ENCODE measurements at regions not wholly inside any gene's neighbourhood (a gene's known extent, or its start where the extent isn't known, plus 50 kb on each side); places are given as distances from the start of the nearest gene placed in this dataset.

DNA sequence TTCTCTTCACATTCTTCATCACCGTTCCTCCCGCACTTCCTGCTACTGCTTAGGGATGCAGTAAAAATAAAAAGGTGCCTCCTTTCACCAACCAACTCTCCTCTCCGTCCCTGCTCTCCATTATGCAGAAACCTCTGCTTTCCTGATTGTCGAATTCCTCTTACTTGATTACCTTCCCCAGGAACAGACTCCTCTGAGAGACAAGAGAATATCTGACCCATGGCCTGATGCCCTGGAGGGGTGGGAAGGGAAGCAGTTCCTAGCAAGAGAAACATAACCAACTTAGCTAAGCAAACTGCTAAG lies 80.9 kb downstream of the TRIM29 start:
- no peak overlapping the region for H3K4me2 ChIP-seq (ENCODE audit: low read length)
- H3K9ac ChIP-seq (ENCODE audit: low read length) = no peak overlapping the region
- TF ChIP-seq, protein P1, sequence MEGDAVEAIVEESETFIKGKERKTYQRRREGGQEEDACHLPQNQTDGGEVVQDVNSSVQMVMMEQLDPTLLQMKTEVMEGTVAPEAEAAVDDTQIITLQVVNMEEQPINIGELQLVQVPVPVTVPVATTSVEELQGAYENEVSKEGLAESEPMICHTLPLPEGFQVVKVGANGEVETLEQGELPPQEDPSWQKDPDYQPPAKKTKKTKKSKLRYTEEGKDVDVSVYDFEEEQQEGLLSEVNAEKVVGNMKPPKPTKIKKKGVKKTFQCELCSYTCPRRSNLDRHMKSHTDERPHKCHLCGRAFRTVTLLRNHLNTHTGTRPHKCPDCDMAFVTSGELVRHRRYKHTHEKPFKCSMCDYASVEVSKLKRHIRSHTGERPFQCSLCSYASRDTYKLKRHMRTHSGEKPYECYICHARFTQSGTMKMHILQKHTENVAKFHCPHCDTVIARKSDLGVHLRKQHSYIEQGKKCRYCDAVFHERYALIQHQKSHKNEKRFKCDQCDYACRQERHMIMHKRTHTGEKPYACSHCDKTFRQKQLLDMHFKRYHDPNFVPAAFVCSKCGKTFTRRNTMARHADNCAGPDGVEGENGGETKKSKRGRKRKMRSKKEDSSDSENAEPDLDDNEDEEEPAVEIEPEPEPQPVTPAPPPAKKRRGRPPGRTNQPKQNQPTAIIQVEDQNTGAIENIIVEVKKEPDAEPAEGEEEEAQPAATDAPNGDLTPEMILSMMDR (IDR thresholded peaks at IDR 0.05; ENCODE audit: low read depth, low read length) = no peak
- no peak for TF ChIP-seq EZH2phosphoT487 (IDR thresholded peaks at IDR 0.05; ENCODE audit: low read depth)

DNA sequence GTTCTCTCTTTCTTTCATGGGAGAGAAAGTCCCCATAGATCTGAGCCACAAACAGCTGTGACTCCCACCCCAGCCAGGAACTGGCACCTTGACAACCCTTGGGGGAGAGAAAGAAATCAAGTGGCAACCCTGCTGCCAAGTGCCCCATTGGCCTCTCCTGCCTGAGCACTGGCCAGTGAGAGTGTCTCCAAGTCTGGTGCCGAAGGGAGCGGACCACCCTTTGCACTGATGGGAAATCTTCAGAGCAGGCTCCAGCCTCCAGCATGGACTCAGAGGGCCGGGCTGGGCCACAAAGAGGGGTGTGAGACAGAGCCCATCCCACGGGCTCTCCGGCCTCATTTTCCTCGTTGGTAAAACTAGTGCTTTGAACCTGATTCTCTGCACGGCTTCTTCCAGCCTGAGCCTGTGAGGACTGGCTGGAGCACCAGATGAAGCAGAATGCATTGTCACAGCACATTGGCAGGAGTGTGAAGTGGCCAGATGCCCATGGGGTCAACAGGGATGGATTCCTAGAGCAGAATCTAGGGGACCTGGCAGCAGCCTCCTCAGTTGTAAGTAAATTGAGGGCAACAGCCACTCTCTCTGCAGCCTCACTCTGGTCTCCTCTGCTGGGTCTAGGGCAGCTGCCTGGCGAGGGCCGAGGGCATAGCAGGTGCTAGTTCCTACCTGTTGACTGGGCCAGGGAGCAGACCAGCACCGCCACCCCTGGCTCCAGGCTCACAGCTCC lies 81.4 kb downstream of the TRIM29 start:
- no peak overlapping the region for H3K4me2 ChIP-seq (ENCODE audit: low read length)
- no peak overlapping the region for H3K4me3 ChIP-seq (ENCODE audit: low read length)
- no peak overlapping the region for H3K9ac ChIP-seq (ENCODE audit: low read length)
- no peaks in the 10 kb centered on the region for H4K20me1 ChIP-seq (ENCODE audit: insufficient read depth, low read length)
- peaks cover 24% of the 10 kb centered on the region for H3K27me3 ChIP-seq (ENCODE audit: low read depth, low read length)
- H3K27ac ChIP-seq (ENCODE audit: low read length) = no peak overlapping the region
- H3K36me3 ChIP-seq (replicated peaks; ENCODE audit: low read depth, low read length) = no peaks in the 10 kb centered on the region
- no peaks in the 10 kb centered on the region for H3K4me1 ChIP-seq (ENCODE audit: low read length)
- no peaks in the 10 kb centered on the region for H3K9me3 ChIP-seq (ENCODE audit: insufficient read depth, low read length)
- no peaks in the 10 kb centered on the region for H3K79me2 ChIP-seq (ENCODE audit: low read length)
- TF ChIP-seq, protein P1 (IDR thresholded peaks at IDR 0.05; ENCODE audit: low read depth, low read length) = no peak
- no peak for TF ChIP-seq EZH2phosphoT487 (IDR thresholded peaks at IDR 0.05; ENCODE audit: low read depth)
- H2AFZ ChIP-seq (ENCODE audit: low read depth, low read length) = no peak overlapping the region

More for the DNA sequence above, 80.9 kb downstream of the TRIM29 start:
- no peaks in the 10 kb centered on the region for H3K79me2 ChIP-seq (ENCODE audit: low read length)
- H3K9me3 ChIP-seq (ENCODE audit: insufficient read depth, low read length) = no peaks in the 10 kb centered on the region
- no peaks in the 10 kb centered on the region for H3K4me1 ChIP-seq (ENCODE audit: low read length)
- H2AFZ ChIP-seq (ENCODE audit: low read depth, low read length) = no peak overlapping the region
- H3K27ac ChIP-seq (ENCODE audit: low read length) = no peak overlapping the region
- no peaks in the 10 kb centered on the region for H4K20me1 ChIP-seq (ENCODE audit: insufficient read depth, low read length)
- H3K36me3 ChIP-seq (replicated peaks; ENCODE audit: low read depth, low read length) = no peaks in the 10 kb centered on the region
- peaks cover 20% of the 10 kb centered on the region for H3K27me3 ChIP-seq (ENCODE audit: low read depth, low read length)
- no peak overlapping the region for H3K4me3 ChIP-seq (ENCODE audit: low read length)

DNA sequence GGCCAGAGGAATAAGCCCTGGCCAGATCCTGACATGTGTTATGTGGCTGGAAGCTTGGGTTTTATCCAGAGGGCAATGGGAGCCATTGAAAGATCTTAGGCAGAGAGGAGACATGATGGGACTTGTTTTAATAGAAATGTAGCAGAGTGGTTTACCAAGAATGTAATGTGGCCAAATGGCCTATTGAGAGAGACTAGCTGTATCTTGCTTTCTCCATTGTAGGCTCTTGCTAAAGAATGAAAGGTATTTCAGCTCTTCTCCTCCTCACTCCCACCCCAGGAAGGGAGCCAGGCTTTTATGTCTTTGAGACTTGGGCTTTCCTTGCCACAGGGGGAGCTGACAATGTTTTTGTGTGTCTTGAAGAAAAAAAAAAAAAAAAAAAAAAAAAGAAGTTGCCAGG lies 82.3 kb downstream of the TRIM29 start:
- Histone ChIP-seq H3K36me3 (replicated peaks; ENCODE audit: low read depth, low read length) (no peaks in the 10 kb centered on the region), H3K9me3 (ENCODE audit: insufficient read depth, low read length) (no peaks in the 10 kb centered on the region), H3K4me3 (ENCODE audit: low read length) (no peak overlapping the region), H3K9ac (ENCODE audit: low read length) (no peak overlapping the region), H3K4me2 (ENCODE audit: low read length) (no peak overlapping the region), H3K4me1 (ENCODE audit: low read length) (no peaks in the 10 kb centered on the region), H2AFZ (ENCODE audit: low read depth, low read length) (no peak overlapping the region), H3K27ac (ENCODE audit: low read length) (no peak overlapping the region), H3K79me2 (ENCODE audit: low read length) (no peaks in the 10 kb centered on the region), H3K27me3 (ENCODE audit: low read depth, low read length) (peaks cover 24% of the 10 kb centered on the region), H4K20me1 (ENCODE audit: insufficient read depth, low read length) (no peaks in the 10 kb centered on the region)
- TF ChIP-seq, protein P1 (IDR thresholded peaks at IDR 0.05; ENCODE audit: low read depth, low read length) = no peak
- TF ChIP-seq EZH2phosphoT487 (IDR thresholded peaks at IDR 0.05; ENCODE audit: low read depth) = no peak

DNA sequence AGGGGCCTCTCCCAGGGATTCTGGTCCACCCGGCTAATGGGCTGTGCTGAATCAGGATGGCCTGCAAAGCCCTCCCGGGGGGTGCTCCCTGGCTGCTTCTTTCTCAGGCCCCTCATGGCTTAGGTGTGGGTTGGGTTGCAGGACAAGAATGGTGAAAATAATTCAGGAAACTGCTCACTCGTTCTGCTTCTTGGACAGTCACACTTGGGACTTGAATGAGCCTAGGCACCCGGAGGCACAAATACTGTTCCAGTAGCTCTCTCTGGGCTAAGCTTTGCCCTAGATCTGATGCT lies 83.2 kb downstream of the TRIM29 start:
- Histone ChIP-seq H2AFZ (ENCODE audit: low read depth, low read length) (no peak overlapping the region), H3K4me2 (ENCODE audit: low read length) (no peak overlapping the region), H3K4me3 (ENCODE audit: low read length) (no peak overlapping the region), H4K20me1 (ENCODE audit: insufficient read depth, low read length) (no peaks in the 10 kb centered on the region), H3K9me3 (ENCODE audit: insufficient read depth, low read length) (no peaks in the 10 kb centered on the region), H3K36me3 (replicated peaks; ENCODE audit: low read depth, low read length) (no peaks in the 10 kb centered on the region), H3K4me1 (ENCODE audit: low read length) (no peaks in the 10 kb centered on the region), H3K27ac (ENCODE audit: low read length) (no peak overlapping the region), H3K9ac (ENCODE audit: low read length) (no peak overlapping the region), H3K79me2 (ENCODE audit: low read length) (no peaks in the 10 kb centered on the region), H3K27me3 (ENCODE audit: low read depth, low read length) (peaks cover 26% of the 10 kb centered on the region)
- TF ChIP-seq, protein P1 (IDR thresholded peaks at IDR 0.05; ENCODE audit: low read depth, low read length) = no peak
- TF ChIP-seq EZH2phosphoT487 (IDR thresholded peaks at IDR 0.05; ENCODE audit: low read depth) = no peak
